NCI-H1092 treated with DMSO at 0.1 percent for 48 hours (cell line): ENCODE measurements at regions not wholly inside any gene's neighbourhood (a gene's known extent, or its start where the extent isn't known, plus 50 kb on each side); places are given as distances from the start of the nearest gene placed in this dataset.

Source experiments
- DNase-seq: peaks from one replicate; lab custom pipeline; 2025; lab: John Stamatoyannopoulos, UW

DNA sequence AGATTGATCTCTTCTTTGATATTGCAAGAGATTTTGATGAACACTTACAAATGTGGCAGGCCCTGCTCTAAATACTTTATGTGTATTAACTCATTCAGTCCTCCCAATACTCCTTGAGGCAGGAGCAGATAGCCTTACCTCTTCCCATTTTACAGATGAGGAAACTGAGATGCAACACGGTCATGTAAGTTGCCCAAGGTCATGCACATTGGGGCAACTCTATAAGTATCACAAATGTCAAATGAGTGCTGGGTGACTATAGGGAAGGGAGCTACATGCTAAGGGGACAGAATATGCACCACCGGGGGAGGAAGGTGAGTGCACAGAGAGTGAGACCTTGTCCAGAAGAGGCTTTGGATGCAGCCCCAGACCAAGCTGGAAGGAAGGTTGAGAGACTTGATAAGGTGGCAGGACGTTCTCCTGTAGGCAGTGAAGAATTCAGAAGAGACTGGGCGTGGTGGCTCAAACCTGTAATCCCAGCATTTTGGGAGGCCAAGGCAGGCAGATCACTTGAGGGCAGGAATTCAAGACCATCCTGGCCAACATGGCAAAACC is 132.3 kb upstream of the PWP1 start:
- DNase-seq: no peak

- no peak for DNase-seq
These were observed 130.7 kb upstream of the PWP1 start for GRCh38 chr12:107554941-107555340.

- DNase-seq: no peak
These were observed 128.6 kb upstream of the PWP1 start for GRCh38 chr12:107557026-107557425.

- no peak for DNase-seq
These were observed 128.0 kb upstream of the PWP1 start for GRCh38 chr12:107557589-107558100.

GRCh38 chr12:107558141-107558815 is 127.3 kb upstream of the PWP1 start:
- peak; percentile 63 for DNase-seq

GRCh38 chr12:107558816-107559382 is 126.7 kb upstream of the PWP1 start:
- DNase-seq: peak; percentile 19

DNA sequence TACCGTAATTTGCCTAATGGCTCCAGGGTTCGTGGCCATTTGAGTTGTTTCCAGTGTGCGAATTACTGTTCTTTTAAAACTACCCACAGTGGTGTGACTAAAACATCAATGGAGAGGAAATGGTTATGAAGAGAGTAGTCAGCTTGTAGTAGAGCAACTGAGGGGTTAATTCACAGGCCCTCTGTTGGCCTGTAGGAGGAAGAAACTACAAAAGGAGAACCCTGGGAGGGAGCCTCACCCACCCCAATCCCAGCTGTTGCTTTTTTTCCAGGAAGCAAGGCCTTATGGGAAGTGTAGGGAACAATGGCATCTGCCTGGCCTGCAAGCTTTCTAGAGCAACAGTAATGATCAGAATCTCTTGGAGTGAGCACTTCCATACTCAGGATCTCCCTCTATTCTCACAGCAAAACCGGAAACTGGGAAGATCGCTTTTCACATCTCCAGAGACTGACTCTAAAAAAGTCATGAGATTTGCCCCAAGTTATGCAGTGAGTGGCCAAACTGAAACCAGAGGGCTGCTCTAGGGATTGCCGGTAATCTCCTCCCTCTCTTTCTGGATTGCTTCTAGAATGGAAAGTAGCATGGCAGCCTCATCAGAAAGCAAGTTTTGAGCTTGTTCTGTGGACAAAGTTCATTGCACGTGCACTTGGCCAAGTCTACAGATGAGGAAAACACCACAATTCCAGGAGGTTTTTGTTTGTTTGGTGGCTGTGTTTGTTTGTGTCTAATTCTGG is 125.3 kb upstream of the PWP1 start:
- no peak for DNase-seq

- DNase-seq: no peak
These were observed 124.7 kb upstream of the PWP1 start for GRCh38 chr12:107560899-107561285.

DNA sequence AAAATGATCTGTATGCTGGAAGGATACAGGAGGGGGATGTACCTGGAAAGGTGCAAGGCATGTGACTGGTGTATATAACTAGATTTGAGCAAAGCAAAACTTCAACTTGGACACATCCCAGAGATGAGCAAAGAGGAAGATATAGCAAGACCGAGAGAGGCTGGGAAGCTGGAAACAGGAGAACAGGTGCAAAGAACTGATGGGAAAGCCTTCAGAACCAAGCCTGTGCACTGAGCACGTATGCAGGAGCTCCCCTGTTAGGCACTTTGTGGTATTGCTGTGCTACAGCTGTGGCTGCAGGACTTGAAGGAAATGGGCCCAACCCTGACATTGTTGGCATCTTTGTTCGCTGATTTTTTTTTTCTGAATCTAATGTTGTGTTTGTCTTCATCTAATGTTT is 120.7 kb upstream of the PWP1 start:
- DNase-seq: peak; percentile 72

DNA sequence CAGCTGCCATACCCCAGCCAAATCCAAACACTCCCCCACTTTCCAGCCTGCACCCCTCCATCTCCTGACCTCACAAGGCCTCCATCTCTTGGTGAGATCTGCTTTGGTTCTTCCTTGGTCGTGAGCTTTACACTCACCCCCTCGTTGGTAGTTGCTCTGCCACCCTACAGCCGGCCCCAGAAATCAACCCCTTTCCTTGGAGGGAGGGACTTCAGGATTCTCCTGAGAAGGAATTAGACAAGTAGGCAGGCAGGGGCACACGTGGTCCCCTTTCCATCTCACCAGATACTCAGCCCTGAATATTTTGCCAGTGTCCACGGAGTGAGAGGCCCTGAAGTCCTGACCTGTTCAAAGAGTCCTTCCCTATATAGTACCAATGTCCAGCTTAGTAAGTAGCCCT is 120.0 kb upstream of the PWP1 start:
- DNase-seq: no peak

DNA sequence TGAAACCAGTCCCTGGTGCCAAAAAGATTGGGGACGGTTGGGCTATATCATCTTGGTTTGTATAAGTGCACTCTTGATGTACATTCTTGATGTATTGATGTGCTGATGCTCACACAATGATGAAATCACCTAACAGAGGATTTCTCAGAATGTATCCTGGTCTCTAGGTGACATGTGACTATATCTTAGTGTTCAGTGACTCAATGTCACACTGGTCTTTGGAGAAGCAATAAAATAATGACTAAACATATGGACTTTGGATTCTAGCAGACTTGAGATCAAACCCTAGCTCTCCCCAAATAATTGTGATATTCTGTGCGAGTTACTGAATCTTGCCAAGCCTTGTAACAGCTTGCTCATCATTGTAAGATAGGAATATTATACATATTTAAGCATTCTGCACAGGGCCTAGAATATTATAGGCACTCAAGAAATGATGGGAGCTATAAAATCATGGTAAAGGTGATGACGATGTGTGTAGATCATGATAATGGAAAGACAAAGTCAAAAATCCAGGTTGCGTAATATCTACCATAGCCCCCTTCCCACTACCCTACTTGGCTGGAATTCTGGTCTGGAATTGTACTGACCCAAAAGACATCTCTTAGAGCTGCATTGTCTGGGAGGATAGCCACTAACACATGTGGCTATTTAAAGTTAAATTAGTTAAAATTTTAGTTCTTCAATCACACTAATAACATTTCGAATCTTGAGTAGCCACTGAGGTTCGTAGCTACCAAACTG is 117.6 kb upstream of the PWP1 start:
- no peak for DNase-seq

- DNase-seq: no peak
These were observed 116.9 kb upstream of the PWP1 start for GRCh38 chr12:107568718-107569117.

DNA sequence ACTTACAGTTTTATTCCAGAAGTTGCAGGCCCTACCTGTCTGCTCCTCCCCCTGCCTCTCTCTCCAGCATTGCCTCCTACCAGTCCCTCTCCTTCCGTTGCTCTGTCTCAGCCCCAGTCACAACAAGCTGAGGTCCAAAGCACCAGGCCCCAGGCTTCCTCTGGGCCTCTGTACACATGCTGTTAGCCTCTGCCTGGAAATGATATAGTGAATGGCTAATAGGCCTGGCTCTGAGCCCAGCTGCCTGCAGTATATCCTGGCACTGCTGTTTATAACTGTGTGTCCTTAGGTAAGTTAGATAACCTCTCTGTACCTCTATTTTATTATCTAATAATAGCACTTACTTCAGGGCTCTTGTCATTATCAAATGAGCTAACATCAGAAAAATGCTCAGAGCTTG is 114.9 kb upstream of the PWP1 start:
- DNase-seq: peak; percentile 28

- no peak for DNase-seq
These were observed 114.1 kb upstream of the PWP1 start for GRCh38 chr12:107571492-107571891.

DNA sequence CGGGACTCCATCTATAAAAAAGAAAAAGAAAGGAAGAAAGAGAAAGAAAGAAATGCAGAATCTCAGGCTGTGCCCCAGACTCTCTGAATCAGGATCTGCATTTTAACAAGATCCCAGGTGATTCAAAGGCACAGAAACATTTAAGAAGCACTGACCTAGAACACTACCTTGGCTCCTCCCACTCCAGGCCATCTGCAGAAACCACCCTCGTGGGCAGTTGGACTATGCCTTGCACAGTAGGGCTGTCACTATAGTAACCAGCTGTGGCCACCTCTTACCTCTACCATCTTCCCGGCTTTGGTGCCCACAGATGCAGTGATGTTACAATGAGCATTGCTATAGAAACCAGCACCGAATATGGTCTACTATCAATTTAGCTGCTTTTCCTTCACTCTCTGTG is 110.9 kb upstream of the PWP1 start:
- no peak for DNase-seq

- no peak for DNase-seq
These were observed 104.6 kb upstream of the PWP1 start for GRCh38 chr12:107580750-107581618.

- no peak for DNase-seq
These were observed 104.0 kb upstream of the PWP1 start for GRCh38 chr12:107581619-107582015.

DNA sequence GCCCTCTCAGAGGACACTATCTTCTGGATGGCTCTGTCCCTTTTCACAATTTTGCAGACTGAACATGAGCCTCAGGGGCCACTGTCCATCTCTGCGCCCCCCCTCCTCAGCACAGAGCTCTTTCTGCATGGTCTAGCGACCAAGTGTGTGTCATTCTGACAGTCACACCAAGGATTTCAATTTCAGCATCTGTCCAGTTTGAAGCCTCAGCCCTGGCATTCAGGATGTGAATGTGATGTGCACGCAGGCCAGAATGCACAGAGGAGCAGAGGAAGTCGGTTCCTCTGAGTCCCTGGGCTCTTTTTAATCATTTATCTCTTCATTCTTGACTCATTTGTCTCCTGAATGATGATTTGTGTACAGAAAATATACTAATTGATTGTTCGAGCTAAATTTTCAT is 102.0 kb upstream of the PWP1 start:
- no peak for DNase-seq

DNA sequence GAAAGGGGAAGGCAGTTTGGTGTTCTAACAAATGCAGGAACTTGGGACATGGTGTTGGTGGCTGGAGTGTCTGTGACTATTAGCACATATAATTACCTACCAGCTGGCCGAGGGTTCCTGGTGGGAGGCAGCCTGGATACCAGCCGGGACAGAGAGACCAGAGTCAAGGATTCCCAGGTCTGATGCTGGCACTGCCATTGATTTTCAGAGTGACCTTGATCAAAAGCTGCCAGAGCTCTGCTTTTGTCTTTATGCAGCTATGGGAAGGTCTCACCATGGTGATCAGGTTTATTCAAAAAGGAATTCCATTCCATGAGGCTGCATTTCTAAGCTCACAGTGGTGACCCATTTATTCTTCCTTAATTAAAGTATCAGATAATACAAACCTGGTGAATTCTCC is 101.0 kb upstream of the PWP1 start:
- no peak for DNase-seq

DNA sequence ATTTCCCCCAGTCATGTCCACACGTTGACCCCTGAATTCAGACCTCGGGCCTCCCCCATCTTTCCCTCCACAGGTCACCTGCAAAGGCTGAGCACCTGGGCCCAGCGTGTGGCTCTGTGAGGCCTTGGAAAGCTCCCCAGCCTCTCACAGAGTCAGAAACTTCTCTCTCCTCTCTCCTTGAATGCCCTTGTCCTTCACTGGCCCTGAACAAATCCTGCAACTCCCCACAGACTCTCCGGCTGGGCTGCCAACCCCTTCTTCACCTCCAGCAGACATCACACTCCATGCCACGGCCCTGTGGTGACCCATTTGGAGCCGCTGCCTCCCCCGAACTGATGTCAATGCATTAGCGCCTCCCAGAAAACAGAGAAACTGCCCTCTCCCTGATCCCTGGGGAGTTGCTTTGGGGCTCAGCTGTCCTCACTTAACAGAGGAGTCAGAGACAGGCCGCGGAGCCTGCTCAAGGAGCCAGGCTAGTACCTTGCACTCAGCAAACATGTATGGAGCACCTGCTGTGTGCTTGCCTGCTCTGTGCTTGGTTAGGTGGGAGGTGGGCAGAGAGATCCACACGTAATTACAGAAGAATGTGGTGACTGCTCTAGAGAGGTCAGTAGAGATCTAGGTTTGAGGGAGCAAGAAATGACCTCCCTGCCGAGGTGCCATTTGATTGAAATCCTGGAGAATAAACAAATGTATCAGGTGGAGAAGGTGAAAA is 99.2 kb upstream of the PWP1 start:
- DNase-seq: no peak

DNA sequence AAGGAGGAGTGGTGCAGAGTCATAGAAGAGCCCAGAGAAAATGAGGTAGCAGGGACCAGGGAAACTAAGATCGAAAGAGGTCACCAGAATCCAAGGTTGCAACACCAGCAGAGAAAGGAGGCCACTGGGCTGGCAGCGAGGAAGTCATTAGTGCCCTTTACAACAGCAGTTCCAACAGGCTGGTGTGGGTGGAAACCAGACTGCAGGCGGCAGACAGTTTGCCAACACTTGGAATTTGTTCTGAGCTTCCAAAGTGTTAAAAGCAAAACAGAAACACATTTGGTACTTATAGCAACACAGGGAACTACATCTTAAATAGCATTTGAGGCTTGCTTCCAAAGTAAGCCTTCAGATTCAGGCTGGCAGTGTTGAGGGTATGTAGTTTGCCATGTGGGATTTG is 95.2 kb upstream of the PWP1 start:
- no peak for DNase-seq
